Kidney epithelial cell (primary cell): ENCODE measurements at regions not wholly inside any gene's neighbourhood (a gene's known extent, or its start where the extent isn't known, plus 50 kb on each side); places are given as distances from the start of the nearest gene placed in this dataset.

Experiments used
- DNase-seq: peaks from one replicate; pipeline ENCODE4 v3.0.0-alpha.2; 2010; ENCODE audit warnings: low read depth
- H3K27me3 ChIP-seq: 2 replicates; pipeline ENCODE4 v1.6.0; 2011; ENCODE audit warnings: low read length; ENCODE audit not compliant: control insufficient read depth, insufficient read depth
- H3K36me3 ChIP-seq: 2 replicates; pipeline ENCODE4 v1.5.1; 2011; ENCODE audit warnings: low read length; ENCODE audit not compliant: control insufficient read depth, insufficient read depth
- H3K4me3 ChIP-seq: 2 replicates; pipeline ENCODE4 v1.5.1; 2011; ENCODE audit warnings: low read depth, mild to moderate bottlenecking, control low read depth, low read length
- CTCF ChIP-seq: IDR thresholded peaks from 2 replicates; pipeline ENCODE4 v1.5.1; 2011; ENCODE audit warnings: mild to moderate bottlenecking, moderate library complexity, low read length, control low read depth, inconsistent platforms; ENCODE audit not compliant: insufficient read depth, poor library complexity, severe bottlenecking

GRCh38 chr4:123327346-123327745, 69.2 kb upstream of the SPRY1 start:
- Histone ChIP-seq H3K27me3 (no peaks in the 10 kb centered on the region), H3K36me3 (no peaks in the 10 kb centered on the region), H3K4me3 (no peak overlapping the region)
- no peak for TF ChIP-seq CTCF
- no peak for DNase-seq

GRCh38 chr4:123327846-123328429, 68.7 kb upstream of the SPRY1 start:
- no peak for TF ChIP-seq CTCF
- Histone ChIP-seq H3K36me3 (no peaks in the 10 kb centered on the region), H3K27me3 (no peaks in the 10 kb centered on the region), H3K4me3 (no peak overlapping the region)
- no peak for DNase-seq

- H3K27me3 ChIP-seq, result no peaks in the 10 kb centered on the region
- TF ChIP-seq CTCF, result no peak
- DNase-seq, result no peak
- no peaks in the 10 kb centered on the region for H3K36me3 ChIP-seq
- H3K4me3 ChIP-seq, result no peak overlapping the region
These were observed 57.9 kb upstream of the SPRY1 start for GRCh38 chr4:123338715-123339114.

GRCh38 chr4:123339507-123340380, 56.9 kb upstream of the SPRY1 start:
- no peak for TF ChIP-seq CTCF
- H3K27me3 ChIP-seq, result no peaks in the 10 kb centered on the region
- H3K4me3 ChIP-seq, result no peak overlapping the region
- no peaks in the 10 kb centered on the region for H3K36me3 ChIP-seq
- DNase-seq, result no peak

- no peaks in the 10 kb centered on the region for H3K27me3 ChIP-seq
- DNase-seq, result no peak
- TF ChIP-seq CTCF, result no peak
- H3K36me3 ChIP-seq, result no peaks in the 10 kb centered on the region
- H3K4me3 ChIP-seq, result no peak overlapping the region
These were observed 56.3 kb upstream of the SPRY1 start for GRCh38 chr4:123340381-123340701.
